ENCODE measurements at regions not wholly inside any gene's neighbourhood (a gene's known extent, or its start where the extent isn't known, plus 50 kb on each side); places are given as distances from the start of the nearest gene placed in this dataset.

GRCh38 chr7:46989247-46989646, 592.7 kb downstream of the TNS3 start:
- DNase-seq (ENCODE audit: low read depth in 3 of 3) = no peak

DNA sequence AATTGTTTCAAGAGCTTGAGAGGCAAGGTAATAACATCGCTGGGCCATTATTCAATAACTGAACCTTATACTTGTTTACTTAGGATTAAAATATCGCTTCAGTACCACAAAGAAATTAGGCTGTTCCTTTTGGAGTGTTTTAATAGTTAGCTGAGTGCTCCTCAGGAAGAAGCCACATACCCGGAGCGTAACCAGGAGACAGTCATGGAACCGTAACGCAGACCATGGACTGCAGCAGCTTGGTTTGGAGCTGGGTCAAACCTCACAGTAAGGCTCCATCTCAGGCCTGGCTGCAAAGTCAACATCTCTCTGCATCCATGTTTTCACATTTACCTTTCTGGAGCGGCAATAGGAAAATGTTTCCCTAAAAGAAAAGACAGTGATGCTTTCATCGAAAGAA, 599.0 kb downstream of the TNS3 start:
- DNase-seq (ENCODE audit: low read depth in 3 of 3) = no peak

GRCh38 chr7:46979439-46979838, 602.5 kb downstream of the TNS3 start:
- DNase-seq (ENCODE audit: low read depth in 3 of 3) = no peak

DNA sequence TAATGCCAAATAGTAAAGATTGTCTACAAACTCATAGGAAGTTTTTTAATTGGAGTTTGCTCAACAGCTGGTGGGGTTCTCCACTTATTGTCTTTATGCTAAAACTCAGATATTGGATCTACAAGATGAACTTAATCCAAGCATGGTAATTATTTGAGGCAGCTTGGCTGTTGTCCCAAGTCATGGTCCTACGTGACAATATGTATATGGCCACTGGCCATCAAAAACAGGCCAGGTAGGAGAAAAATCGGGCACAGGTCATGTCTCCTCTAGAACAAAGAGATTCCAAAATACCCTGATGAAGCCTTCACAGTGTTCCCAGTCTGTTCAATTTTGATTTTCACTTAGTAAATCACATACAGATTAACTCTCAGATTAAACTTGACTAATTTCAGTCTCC, 606.4 kb downstream of the TNS3 start:
- DNase-seq (ENCODE audit: low read depth in 3 of 3) = no peak

GRCh38 chr7:46972205-46972604, 609.7 kb downstream of the TNS3 start:
- no peak for DNase-seq (ENCODE audit: low read depth in 3 of 3)

- no peak for DNase-seq (ENCODE audit: low read depth in 3 of 3)
Observed at GRCh38 chr7:46970476-46970875, 611.4 kb downstream of the TNS3 start.

GRCh38 chr7:46970131-46970430, 611.8 kb downstream of the TNS3 start:
- DNase-seq (ENCODE audit: low read depth in 3 of 3) = no peak

DNA sequence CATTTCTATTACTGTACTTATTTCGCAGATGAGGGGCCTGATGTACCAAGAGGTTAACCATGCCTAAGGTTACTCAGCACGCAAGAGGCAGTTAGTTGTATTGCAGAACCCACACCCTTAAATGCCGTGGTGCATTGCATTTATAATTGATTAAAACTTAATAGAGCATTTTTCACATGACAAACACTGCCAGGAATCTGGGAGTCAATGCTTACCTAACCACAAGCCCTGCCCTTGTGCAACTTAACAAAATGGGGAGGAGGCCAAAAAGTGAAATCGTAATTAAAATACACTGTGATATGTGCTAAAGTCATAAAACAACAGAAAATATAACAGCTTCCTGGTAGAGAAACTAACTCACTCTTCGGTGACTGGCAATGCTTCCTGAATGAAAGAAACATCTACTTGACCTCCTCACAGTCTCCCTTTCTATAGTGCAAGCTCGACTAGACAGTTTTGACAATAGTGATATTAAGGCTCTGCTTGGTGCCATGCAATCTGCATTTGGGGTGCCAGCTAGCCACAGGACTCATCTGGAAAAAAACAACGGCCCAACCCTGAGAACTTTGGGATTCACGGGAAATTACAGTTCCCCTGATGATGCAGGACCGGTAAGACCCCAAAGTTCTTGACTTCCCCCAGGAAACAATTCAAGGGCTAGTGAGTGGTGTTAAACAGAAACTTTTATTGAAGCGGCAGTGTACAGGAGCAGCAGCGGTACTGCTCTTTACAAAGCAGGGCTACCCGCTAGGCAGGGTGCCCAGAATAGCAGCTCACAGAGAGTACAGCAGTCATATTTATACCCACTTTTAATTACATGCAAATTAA, 612.4 kb downstream of the TNS3 start:
- no peak for DNase-seq (ENCODE audit: low read depth in 3 of 3)

- no peak for DNase-seq (ENCODE audit: low read depth in 3 of 3)
Observed at GRCh38 chr7:46968003-46968402, 613.9 kb downstream of the TNS3 start.

DNA sequence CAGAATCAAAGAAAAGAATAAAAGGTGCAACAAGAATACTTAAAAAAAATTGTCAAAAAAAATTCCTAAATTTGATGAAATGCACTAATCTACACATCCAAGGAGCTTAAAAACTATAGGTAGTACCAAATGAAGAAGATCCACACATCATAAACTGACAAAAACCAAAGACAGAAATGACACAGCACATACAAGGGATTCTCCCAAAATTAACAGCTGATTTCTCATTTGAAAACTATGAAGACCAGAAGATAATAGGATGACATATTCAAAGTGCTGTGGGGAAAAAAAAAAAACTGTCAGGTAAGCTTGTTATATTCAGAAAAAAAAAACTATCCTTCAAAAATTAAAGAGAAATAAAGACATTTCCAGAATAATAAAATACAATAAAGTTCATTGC, 618.2 kb downstream of the TNS3 start:
- DNase-seq (ENCODE audit: low read depth in 3 of 3) = no peak

DNA sequence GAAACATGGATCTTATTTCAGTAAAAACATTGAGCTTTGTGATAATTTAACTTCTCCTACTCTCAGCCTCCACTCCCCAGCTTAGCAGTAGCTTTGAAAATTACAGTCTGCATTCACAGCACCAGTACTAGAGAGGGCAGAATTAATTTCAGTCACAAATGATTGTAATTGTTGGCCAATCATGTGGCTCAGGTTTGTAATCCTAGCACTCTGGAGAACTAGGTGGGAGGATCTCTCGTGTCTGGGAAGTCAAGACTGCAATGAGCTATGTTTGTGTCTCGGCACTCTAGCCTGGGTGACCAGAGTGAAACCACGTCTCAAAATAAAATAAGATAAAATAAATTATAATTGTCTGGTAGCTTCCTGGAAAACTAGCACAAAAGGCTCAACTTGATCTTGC, 620.9 kb downstream of the TNS3 start:
- no peak for DNase-seq (ENCODE audit: low read depth in 3 of 3)

GRCh38 chr7:46957195-46957594, 624.7 kb downstream of the TNS3 start:
- DNase-seq (ENCODE audit: low read depth in 3 of 3) = no peak

- no peak for DNase-seq (ENCODE audit: low read depth in 3 of 3)
Observed at GRCh38 chr7:46955531-46955930, 626.4 kb downstream of the TNS3 start.

GRCh38 chr7:46954181-46954580, 627.7 kb downstream of the TNS3 start:
- DNase-seq (ENCODE audit: low read depth in 3 of 3) = no peak

- no peak for DNase-seq (ENCODE audit: low read depth in 3 of 3)
Observed at GRCh38 chr7:46953008-46953407, 628.9 kb downstream of the TNS3 start.

DNA sequence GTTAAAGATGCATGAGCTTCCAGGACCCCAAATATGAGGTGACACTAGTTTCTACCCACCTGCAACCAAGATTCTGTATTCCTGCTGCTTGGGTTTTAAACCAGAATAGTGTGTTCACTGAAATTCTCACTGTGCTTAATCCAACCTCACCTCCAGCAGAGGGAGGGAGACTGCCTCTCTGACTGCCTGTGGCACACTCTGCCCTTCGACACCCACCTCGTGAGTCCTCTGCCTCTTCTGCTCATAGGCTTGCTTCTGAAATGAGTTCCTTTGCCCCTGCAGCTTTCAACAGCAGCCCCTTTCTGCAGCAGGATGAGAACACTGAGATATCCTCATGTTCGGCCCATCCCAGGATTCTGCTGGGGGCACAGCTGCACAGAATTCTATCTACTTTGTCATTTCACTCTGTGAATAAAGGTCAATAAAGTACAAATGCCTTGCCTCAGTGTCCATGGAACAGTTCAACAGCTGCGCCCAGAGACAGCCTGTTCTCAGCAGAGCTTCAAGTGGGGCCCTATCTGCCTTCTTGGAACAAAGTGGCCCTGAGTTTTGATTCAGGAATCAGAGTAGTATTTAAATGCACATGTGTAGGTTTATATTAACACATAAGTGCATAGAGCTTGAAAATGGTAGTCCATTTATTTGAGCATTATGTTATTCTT, 632.5 kb downstream of the TNS3 start:
- no peak for DNase-seq (ENCODE audit: low read depth in 3 of 3)

DNA sequence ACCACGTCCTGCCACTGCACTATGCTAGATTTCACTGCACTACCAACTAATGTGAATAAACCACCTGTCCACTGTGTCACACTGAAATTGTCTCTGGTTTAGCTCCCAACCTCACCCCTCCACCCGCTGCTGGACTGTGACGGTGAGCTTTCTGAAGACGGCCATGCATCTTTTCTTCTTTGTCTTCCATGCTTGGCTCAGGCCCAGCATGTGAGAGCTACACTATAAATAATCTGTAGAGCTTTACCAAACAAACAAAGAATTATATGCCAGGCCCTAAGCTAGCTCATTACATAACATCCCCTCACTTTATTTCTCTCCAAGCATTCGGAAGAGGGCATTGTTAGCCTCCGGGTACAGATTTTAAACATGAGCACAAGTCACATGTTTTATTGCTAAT, 633.2 kb downstream of the TNS3 start:
- DNase-seq (ENCODE audit: low read depth in 3 of 3) = no peak

DNA sequence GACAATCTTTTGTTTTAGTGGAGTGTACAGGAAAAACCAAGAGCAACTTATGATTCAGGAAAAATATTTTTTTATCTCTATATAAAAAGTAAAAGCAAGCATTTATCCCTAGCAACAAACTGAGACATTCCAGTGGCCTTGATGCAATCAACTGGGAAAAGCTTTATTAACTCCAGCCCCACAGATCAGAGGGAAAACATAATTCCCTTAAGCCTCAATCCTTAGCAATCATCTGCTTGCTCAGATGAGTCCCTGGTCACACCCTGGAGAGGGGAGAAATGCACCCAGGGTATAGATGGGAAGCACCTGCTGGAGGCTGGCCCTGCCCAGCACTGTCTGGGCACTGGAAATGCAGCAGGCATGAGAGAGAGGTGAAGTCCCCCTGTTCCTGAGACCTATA, 636.6 kb downstream of the TNS3 start:
- no peak for DNase-seq (ENCODE audit: low read depth in 3 of 3)

DNA sequence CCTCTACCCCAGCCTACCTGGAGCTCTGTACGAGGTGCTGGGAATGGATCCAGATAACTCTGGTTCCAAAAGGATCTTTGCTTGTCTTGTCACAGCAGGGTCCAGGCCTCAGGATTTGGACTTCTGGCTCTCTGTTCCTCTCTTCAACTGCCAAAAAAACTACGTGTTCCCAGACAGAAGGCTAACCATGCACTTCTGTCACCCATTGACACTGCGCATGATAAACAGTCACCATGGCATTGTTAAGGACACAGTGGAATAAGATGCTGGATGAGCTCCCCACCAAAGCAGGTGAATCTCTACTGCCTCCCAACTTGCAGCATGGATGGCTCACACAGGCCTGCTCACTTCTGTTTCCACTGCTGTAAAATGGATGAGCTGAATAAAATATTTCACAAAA, 637.9 kb downstream of the TNS3 start:
- no peak for DNase-seq (ENCODE audit: low read depth in 3 of 3)

- DNase-seq (ENCODE audit: low read depth in 3 of 3) = no peak
Observed at GRCh38 chr7:46942574-46942973, 639.3 kb downstream of the TNS3 start.

- no peak for DNase-seq (ENCODE audit: low read depth in 3 of 3)
Observed at GRCh38 chr7:46940178-46940577, 641.7 kb downstream of the TNS3 start.

- DNase-seq (ENCODE audit: low read depth in 3 of 3) = no peak
Observed at GRCh38 chr7:46939558-46939957, 642.4 kb downstream of the TNS3 start.

DNA sequence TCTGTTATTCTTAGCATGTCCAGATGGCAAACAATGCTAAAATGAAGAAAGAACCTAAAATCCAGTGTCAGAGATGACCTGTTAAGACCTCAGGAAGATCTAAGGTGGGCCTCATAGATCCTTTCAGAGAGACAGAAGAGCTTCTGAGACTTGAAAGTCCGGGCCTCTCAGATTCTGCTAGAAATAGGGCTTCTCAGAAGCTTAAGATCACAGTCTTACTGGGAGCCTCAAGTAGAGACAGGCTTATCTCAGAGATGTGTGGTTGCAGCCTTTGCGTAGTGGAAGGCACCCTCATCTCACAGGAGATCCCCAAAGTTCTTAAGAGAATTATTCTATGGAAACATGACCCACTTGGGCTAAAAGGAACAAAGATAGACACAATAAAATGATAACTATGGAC, 642.8 kb downstream of the TNS3 start:
- DNase-seq (ENCODE audit: low read depth in 3 of 3) = no peak

DNA sequence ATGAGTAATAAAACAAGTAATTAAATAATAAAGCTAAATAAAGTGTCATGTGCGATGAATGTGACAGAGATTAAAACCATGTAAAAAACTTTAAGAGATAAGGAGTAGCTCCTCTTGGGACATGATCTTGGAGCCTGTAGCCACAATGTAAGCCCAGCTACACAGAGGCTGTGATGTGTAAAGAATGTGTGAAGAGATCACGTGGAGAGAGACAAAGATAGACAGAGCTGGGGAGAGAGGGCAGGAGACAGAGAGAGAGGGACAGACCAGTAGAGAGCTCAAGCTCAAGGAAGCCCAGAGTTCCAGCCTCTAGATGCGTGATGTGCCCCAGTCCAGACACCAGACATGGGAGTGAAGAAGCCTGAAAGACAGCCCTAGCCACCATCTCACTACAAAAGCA, 644.1 kb downstream of the TNS3 start:
- no peak for DNase-seq (ENCODE audit: low read depth in 3 of 3)
